GM19023 (cell line): ENCODE measurements at regions not wholly inside any gene's neighbourhood (a gene's known extent, or its start where the extent isn't known, plus 50 kb on each side); places are given as distances from the start of the nearest gene placed in this dataset.
"Not testable (repeated sequence)": the region's sequence is repeated elsewhere in the genome, so short reads cannot be mapped to it uniquely, and the experiment has no call there.

Experiments
- ATAC-seq: cut with Tn5 transposase; IDR thresholded peaks from one replicate; pipeline ENCODE4 v1.9.1; 2021; ENCODE audit warnings: mild to moderate bottlenecking, moderate library complexity; ENCODE audit not compliant: unreplicated experiment

DNA sequence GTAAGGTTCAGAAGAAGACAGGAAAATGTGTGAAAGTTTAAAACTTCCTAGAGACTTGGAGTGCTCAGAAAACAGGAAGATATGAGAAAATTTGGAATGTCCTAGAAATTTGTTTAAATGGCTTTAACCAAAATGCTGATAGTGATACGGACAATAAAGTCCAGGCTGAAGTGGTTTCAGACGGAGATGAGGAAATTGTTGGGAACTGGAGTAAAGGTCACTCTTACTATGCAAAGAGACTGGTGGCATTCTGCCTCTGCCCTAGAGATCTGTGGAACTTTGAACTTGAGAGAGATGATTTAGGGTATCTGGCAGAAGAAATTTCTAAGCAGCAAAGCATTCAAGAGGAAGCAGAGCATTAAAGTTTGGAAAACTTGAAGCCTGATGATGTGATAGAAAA, 126.7 kb upstream of the TGFBR2 start:
- not testable (repeated sequence) for ATAC-seq

DNA sequence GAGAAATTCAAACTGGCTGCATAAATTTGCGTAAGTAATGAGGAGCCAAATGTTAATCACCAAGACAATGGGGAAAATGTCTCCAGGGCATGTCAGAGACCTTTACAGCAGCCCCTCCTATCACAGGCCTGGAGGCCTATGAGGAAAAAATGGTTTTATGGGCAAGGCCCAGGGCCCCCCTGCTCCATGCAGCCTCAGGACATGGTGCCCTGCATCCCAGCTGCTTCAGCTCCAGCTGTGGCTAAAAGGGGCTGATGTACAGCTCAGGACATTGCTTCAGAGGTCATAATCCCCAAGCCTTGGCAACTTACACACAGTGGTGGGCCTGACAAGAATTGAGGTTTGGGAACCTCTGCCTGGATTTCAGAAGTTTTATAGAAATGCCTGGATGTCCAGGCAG, 126.2 kb upstream of the TGFBR2 start:
- not testable (repeated sequence) for ATAC-seq

DNA sequence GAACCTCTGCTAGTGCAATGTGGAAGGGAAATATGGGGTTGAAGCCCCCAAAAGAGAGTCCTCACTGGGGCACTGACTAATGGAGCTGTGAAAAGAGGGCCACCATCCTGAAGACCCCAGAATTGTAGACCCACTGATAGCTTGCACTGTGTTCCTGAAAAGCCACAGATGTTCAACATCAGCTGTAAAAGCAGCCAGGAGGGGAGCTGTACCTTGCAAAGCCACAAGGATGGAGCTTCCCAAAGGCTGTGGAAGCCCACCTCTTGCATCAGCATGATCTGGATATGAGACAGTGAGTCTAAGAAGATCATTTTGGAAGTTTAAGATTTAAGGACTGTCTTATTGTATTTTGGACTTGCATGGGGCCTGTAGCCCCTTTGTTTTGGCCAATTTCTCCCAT, 125.8 kb upstream of the TGFBR2 start:
- no peak for ATAC-seq

DNA sequence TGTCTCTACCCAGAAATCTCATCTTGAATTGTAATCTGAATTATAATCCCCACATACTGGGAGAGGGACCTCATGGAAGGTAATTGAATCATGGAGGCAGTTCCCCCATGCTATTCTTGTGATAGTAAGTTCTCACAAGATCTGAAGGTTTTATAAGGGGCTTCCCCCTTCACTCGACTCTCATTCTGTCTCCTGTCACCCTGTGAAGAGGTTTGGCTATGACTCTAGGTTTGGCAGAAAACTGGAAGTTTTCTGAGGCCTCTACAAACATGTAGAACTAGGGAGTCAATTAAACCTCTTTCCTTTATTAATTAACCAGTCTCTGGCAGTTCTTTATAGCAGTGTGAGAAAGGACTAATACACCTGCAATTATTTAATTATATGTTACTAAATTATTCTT, 125.2 kb upstream of the TGFBR2 start:
- ATAC-seq, result no peak

DNA sequence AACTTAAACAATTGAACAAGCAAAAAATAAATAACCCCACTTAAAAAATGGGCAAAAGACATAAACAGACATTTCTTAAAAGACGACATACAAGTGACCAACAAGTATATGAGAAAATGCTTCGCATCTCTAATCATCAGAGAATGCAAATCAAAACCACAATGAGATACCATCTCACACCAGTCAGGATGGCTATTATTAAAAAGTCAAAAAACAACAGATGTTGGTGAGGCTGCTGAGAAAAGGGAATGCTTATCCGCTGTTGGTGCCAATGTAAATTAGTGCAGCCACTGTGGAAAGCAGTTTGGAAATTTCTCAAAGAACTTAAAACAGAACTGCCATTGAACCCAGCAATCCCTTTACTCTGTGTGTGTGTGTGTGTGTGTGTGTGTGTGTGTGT, 122.2 kb upstream of the TGFBR2 start:
- not testable (repeated sequence) for ATAC-seq

DNA sequence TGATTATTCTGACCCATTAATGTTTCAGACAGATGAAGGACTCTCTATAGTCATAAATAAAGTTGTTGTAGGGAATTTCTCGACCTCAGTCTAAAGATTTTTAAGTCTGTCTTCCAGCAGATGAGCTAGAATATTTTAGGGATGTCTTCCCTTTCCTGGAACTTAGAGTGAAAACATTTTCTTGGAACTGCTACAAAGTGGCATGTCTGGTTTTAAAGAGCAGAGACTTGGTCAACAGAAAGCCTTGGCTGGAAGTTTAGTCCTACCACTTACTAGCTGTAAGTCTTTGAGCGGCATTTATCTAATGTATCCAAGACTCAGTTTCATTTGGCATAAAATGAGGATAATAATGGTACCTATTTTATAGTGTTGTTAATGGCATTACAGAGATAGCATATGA, 120.0 kb upstream of the TGFBR2 start:
- no peak for ATAC-seq

DNA sequence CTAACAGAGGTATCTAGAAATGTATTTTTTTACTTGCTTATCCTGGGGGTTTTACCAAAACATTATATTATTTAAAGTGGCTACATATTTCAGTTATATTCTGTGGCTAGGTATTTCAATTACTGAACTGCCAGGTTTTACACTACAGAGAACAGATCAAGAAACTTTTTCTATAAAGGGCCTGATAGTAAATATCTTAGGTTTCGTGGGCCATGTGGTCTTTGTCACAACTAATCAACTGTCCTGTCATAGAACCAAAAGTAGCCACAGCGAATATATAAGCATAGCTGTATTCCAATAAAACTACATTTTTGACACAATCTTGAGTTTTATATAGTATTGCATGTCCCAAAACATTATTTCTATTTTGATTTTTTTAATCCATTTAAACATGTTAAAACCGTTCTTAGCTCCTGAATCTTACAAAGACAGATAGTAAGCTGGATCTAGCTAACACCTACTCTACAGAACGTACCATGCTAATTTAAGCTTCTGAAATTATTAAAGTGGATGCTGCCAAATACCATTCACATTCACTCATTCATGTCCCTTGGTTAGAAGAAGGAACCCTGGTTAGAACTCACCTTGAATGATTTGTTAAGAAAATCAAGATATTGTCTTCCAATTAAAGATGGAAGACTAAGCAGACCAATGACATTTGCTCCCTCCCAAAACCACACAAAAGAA, 118.2 kb upstream of the TGFBR2 start:
- no peak for ATAC-seq

DNA sequence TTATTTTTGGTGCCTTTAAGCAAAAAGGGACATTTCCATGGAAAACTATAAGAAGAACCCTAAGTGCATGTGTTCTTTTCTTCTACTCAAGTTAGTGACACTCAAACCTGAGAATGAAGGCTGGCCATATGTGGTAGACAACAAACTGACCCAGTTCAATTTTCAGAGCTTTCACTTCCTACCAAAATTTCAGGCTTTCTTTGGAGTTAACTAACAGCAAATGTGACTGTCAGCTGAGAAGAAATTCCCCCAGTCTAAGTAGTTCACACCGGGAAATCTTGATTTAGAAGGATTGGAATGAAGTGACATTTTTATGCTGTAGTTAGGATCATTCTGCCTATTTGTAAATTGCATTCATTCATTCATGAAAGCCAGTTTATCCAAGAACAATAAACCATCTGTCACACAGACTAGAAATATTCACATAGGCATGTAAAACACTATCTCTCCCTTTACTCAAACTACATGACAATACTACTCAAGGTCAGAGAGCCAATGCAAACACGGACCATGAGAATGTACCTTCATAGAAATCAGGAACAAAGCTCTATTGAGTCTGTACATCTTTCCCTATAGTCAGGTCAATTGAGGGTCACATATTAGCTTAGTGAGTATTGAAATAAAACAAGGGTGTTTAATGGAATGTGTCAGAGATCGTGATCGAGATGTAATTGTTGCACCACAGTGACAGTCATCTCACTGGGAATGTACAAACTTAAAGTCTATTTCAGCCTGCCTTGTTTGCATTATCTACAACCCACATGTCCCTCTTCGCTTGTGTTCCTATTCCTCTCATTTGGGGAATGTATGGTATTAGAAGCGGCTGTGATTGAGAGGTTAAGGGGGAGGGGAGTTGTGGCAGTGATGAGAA, 113.8 kb upstream of the TGFBR2 start:
- ATAC-seq, result no peak

DNA sequence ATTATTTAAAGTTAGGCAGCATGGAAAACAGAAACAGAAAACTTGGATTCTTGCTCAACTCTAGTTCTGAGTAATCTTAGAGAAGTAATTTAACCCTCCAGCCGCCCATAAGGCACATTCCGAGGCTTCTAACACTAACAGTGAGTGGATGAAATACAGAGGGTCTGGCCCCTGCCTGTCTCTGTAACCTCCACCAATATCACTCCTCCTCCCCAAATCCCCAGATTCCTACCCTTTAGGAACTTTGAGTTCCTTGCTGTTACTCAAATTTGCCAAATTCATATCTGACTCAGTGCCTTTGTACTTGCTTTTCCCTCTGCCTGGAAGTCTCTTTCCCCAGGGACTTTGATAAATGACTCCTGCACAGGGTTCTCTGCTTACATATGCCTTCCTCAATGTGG, 112.5 kb upstream of the TGFBR2 start:
- ATAC-seq, result no peak

DNA sequence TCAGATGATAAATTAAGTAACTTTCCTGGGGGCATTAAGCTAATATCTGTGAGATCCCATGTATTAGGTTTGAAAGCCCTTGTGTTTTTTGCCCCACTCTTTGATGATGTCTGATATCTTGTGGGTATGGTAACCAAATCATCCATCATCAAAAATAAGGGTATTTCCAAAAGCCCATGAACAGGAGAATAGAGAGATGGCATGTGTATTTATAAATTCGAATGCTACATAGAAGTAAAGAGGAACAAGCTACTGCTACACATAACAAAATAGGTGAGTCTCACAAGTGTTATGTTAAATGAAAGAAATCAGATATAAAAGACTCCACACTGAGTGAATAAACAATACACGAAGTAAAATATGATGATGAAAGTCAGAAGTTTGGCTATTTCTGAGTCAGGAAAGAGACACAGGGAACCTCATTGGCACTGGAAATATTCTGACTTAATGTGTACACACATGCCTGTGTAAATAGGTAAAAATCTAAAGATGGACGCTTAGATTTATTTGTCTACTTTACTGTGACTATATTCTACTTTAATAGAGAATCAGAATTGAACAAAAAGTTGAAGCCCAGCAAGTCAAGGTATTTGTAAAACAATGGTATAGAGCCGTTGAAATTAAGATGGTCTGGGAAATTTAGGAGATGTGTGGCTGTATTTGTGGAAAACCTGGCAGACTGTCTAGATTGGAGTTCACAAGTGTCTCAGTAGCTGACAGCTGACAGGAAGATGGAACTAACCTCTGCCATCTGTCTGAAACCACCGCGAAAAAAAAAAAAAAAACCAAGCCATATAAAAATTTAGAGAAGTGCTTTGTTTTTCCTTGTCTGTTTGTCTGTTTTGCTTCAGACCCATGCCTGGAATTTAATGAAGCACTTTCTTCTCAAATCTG, 111.0 kb upstream of the TGFBR2 start:
- no peak for ATAC-seq

DNA sequence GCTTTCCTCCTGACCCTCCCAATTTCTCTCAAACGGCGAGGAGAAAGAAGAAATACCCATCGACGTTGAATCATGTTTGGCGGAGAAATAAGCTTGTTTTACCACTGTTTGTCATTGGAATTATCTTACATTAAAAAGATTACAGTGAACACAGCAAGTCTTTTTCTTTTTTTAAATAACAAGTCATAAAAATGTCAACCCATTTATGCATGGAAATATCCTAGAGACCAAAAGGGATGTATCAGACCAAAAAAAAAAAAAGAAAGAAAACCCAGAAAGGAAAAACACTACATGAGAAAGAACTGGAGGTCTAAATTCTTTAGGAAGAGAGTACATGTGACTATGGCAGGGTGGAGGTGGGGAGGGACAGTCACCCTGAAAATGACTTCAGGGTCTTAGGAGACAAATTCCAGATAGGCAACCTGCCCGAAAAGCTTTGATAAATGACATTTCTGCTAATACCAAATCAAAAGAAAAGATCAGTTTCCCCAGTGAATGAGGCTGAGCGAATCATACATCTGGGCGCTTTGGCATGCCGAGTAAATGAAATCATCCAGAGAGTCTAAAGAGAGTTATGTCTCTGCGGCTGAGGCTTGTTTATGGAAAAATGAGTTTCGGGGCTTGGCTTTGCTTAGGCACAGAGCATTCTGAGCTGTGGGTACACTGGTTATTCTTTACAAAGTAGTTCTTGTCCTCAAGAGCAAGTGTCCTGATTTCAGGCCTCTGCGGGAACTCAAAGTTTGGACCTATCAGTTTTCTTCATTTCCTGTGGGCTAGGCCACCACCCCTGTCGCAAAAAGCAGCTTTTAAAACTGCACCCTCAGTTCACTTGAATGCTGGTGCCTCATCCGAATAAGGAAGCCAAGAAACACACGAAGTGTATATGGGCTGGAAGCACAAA, 110.1 kb upstream of the TGFBR2 start:
- ATAC-seq, result no peak

DNA sequence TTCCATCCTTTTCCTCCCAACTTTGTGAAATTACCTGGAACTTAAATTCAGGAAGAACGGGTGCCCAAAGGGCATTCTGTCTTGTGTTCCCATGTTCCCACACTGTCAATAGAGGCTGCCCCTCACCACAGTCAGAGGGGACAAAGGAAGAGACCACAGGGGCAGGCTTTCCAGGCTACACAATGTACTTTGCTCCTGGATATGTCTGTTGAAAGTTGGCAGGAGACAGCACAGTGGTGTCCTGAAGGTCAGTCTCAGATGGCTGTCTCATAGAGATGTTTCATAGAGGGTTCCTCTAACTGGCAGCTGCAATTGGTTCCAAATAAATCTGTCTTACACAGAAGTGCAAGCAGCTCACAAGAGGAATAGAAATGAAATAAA, 107.8 kb upstream of the TGFBR2 start:
- ATAC-seq, result no peak

DNA sequence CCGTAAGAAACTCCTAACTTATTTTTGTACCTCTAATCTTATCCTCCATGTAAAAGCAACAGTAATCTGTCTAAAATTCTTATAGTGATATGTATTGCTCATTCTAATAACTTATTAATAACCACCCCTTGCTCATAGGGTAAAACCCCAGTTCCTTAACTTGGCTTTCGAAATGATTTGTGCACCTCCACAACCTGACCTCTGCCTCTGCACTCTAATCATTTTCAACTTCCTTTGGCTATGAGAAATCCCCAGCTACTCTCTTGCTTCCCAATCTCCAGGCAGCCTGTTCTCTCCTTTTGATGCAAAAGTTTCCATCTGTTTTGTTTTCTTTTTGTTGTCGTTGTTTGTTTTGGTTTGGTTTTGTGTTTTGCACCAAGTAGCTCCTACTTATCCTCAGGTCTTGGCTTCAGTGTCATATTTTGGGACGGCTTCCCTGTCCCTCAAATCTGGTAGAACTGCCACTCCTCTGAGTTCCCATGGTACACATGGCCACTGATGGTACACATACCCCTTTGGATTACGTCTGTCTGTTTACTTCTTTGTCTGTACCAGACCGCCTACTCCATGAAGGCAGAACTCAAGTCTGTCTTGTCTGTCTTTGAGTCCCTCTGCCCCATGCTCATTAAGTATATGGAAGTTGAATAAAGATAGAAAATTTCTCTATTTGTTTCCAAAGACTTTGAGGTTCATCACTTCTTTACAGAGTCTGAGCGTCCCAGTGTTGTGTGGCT, 105.6 kb upstream of the TGFBR2 start:
- peak; percentile 96 for ATAC-seq

DNA sequence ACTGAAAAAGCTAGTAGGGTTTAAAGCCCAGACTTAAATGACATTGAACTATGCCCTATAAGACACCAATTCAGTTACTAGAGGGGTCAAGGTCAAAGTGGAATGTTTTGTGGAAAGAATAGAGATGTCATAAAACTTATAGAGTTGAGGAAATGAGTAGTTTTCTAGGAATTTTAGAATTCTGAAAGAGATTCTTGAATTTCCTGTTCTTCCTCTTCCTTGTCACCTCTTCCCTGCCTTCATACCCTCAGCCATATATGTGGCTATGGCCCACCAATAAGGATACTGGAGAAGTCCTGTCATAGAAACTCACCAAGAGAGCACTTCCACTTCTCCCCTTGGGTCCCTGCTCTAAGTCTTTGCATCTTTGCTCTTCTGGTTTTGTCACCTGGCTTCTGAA, 104.9 kb upstream of the TGFBR2 start:
- no peak for ATAC-seq

DNA sequence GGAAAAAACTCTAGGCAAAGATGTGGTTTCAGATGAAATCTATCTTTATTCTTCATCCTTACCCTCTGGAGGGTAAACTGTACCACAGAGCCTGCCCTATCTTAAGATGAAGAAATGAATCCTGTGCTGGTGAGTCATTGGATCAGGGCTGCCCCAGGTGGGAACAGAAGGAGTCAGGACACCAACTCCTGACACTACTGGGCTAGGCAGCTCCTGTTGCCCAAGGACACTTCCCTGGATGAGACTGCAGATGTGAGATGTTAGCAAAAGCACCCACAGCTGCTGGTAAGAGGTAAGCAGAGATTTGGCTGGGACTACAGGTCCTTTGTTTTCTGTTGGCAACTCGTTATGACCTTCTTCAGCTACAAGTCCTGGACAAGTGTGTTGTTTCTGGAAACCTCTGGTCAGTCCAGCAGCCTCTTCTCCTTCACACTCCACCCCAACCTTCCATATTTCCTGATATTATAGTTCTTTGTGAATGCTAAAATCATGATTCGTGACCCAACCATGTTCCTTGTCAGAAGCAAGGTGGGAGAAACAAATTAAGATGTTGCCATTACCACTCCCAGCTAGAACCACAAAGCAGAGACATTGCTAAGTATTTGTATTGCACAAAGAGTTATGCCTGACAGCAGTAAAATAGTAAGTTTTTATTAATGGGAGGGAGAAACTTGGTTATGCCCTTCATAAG, 104.2 kb upstream of the TGFBR2 start:
- no peak for ATAC-seq

DNA sequence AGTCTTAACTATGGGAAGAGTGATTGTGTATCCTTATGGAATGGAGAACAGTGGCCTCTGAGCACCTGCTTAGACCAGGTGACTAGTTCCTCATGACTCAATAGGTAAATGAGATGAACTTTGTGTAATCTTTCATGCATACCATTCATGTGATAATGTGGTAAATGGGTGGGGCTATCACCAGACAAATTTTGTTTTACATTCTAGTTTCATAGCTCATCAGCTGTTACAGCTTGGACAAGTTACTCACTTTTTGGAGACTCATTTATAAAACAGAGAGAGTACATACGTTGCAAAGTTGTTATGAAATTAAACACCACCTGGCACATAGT, 103.7 kb upstream of the TGFBR2 start:
- ATAC-seq, result peak; percentile 44

DNA sequence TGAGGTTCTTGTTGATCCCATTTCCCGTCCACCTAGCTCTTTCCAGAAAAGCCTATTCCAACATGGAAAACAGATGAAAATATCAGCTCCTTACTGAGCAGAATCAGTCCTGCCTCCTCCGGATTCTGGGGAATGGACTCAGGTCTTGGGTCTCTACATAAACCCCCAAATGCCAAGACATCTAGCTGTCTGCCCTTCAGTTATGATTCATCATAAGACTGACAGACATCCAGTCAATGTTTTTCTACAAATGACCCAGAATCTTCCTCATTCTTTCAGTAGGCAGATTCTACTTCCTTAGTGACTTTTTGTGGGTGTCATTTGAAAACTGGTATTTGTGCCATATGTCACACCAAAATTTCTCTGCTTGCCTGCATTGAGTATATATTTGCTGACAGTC, 103.0 kb upstream of the TGFBR2 start:
- no peak for ATAC-seq

DNA sequence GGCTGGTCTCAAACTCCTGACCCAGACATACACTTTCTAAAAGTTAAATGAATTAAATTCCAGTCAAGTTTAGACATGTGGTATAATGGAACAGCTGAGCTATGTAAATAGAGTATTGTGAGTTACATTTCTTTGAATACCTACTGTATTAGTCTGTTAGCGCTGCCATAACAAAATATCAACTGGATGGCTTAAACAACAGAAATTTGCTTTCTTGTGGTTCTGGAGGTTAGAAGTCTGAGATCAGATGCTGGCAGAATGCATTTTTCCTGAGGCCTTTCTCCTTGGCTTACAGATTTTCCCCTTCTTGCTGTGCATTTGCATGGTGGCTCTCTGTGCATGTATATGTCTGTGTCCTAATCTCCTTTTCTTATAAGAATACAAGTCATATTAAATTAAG, 101.5 kb upstream of the TGFBR2 start:
- ATAC-seq, result no peak

DNA sequence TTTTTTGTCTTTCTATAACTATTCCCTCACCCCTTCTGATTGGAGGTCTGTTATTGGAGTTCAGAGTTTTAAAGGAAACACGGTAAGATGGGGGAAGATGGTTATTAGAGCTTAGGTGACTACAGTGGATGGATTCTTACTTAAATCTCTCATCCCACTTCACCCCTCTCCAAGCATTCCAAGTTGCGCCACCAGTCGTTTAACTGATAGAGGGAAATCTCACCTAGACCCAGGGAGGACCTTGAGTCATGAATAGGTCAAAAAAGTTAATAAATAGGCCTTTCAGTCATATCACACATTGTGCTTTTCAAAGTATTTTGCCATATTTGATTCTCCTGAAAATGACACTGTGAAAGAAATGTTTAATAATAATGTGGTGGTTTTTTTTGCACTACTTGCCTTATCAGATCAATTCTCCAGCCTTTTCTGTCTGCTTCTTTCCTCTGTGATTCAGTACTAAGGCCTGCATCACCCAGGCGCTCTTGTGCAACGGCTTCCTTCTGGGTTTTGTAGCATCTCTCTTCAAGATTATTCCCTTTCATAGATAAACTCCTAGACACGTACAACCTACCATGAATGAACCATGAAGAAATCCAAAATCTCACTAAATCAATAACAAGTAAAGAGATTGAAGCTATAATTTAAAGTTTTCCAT, 100.4 kb upstream of the TGFBR2 start:
- no peak for ATAC-seq
